WTC11 (cell line): ENCODE measurements at regions not wholly inside any gene's neighbourhood (a gene's known extent, or its start where the extent isn't known, plus 50 kb on each side); places are given as distances from the start of the nearest gene placed in this dataset.

Experiments
- ATAC-seq: fragments of 200-7000 bp; cut with Tn5 transposase; 2 replicates; pipeline ENCODE4 v1.10.0; 2021; ENCODE audit warnings: mild to moderate bottlenecking, moderate library complexity
- CTCF ChIA-PET: fragments of 300-600 bp; sonication (Branson Sonifier 250); formaldehyde crosslinking; loops from one replicate; lab custom pipeline; 2021; ENCODE audit warnings: antibody characterized with exemption; lab: Charles Lee
- POLR2A ChIA-PET: fragments of 350-600 bp; sonication (Branson Sonifier 250); formaldehyde crosslinking; loops from one replicate; lab custom pipeline; 2021; ENCODE audit warnings: antibody characterized with exemption; lab: Charles Lee
- DNase-seq: peaks from one replicate; pipeline ENCODE4 v3.0.0; 2021; ENCODE audit warnings: low spot score
- H3K27ac Mint-ChIP-seq: 2 replicates; pipeline ENCODE4 v1.8.0; 2021; ENCODE audit warnings: mixed read lengths
- H3K27me3 Mint-ChIP-seq: 2 replicates; pipeline ENCODE4 v1.8.0; 2021; ENCODE audit warnings: low read depth, mild to moderate bottlenecking, moderate library complexity, mixed read lengths
- H3K36me3 Mint-ChIP-seq: 2 replicates; pipeline ENCODE4 v1.8.0; 2021; ENCODE audit warnings: mixed read lengths
- H3K4me1 Mint-ChIP-seq: 2 replicates; pipeline ENCODE4 v1.8.0; 2022; ENCODE audit warnings: mixed read lengths
- H3K4me3 Mint-ChIP-seq: 2 replicates; pipeline ENCODE4 v1.8.0; 2021; ENCODE audit warnings: mild to moderate bottlenecking, moderate library complexity, mixed read lengths
- H3K9me3 Mint-ChIP-seq: 2 replicates; pipeline ENCODE4 v1.8.0; 2021; ENCODE audit warnings: mixed read lengths
- AR ChIP-seq: fragments of 250-450 bp; sonication (Bioruptor Pico); IDR thresholded peaks from 2 replicates; pipeline ENCODE4 v1.9.0; 2021; ENCODE audit warnings: mild to moderate bottlenecking
- CREB1 ChIP-seq: sonication (generic); formaldehyde crosslinking; IDR thresholded peaks from 2 replicates; pipeline ENCODE4 v1.8.0; 2023; ENCODE audit warnings: mild to moderate bottlenecking, missing genetic modification reagents
- CREM ChIP-seq: sonication (generic); formaldehyde crosslinking; IDR thresholded peaks from 2 replicates; pipeline ENCODE4 v1.8.1; 2022; ENCODE audit warnings: mild to moderate bottlenecking, missing genetic modification reagents, moderate library complexity
- E2F5 ChIP-seq: sonication (generic); formaldehyde crosslinking; IDR thresholded peaks from 2 replicates; pipeline ENCODE4 v1.8.1; 2022; ENCODE audit warnings: mild to moderate bottlenecking, moderate library complexity, missing genetic modification reagents
- ETV6 ChIP-seq: sonication (generic); formaldehyde crosslinking; IDR thresholded peaks from 2 replicates; pipeline ENCODE4 v1.8.1; 2022; ENCODE audit warnings: mild to moderate bottlenecking, missing genetic modification reagents
- FOXK1 ChIP-seq: sonication (generic); formaldehyde crosslinking; IDR thresholded peaks from 2 replicates; pipeline ENCODE4 v1.8.0; 2022; ENCODE audit warnings: mild to moderate bottlenecking, moderate library complexity, missing genetic modification reagents
- GABPB1 ChIP-seq: sonication (generic); formaldehyde crosslinking; IDR thresholded peaks from 2 replicates; pipeline ENCODE4 v1.8.1; 2023; ENCODE audit warnings: mild to moderate bottlenecking, missing genetic modification reagents
- HMGXB4 ChIP-seq: sonication (generic); formaldehyde crosslinking; IDR thresholded peaks from 2 replicates; pipeline ENCODE4 v1.8.1; 2023; ENCODE audit warnings: mild to moderate bottlenecking, moderate library complexity, missing genetic modification reagents
- NR1H2 ChIP-seq: sonication (generic); formaldehyde crosslinking; IDR thresholded peaks from 2 replicates; pipeline ENCODE4 v1.9.0; 2021; ENCODE audit warnings: mild to moderate bottlenecking, moderate library complexity, missing genetic modification reagents
- NR2C2 ChIP-seq: sonication (generic); formaldehyde crosslinking; IDR thresholded peaks from 2 replicates; pipeline ENCODE4 v1.8.0; 2022; ENCODE audit warnings: mild to moderate bottlenecking, missing genetic modification reagents
- SMAD4 ChIP-seq: sonication (generic); formaldehyde crosslinking; IDR thresholded peaks from 2 replicates; pipeline ENCODE4 v1.8.0; 2022; ENCODE audit warnings: mild to moderate bottlenecking, missing genetic modification reagents
- SOX15 ChIP-seq: fragments of 250-450 bp; sonication (Bioruptor Pico); IDR thresholded peaks from 2 replicates; pipeline ENCODE4 v1.9.0; 2021; ENCODE audit warnings: mild to moderate bottlenecking
- USF1 ChIP-seq: sonication (generic); formaldehyde crosslinking; IDR thresholded peaks from 2 replicates; pipeline ENCODE4 v1.8.0; 2022; ENCODE audit warnings: mild to moderate bottlenecking, missing genetic modification reagents
- USF2 ChIP-seq: sonication (generic); formaldehyde crosslinking; IDR thresholded peaks from 2 replicates; pipeline ENCODE4 v1.8.1; 2023; ENCODE audit warnings: mild to moderate bottlenecking, missing genetic modification reagents, moderate library complexity
- ZNF138 ChIP-seq: sonication (generic); formaldehyde crosslinking; conservative IDR thresholded peaks from 2 replicates; pipeline ENCODE4 v1.8.1; 2022; ENCODE audit warnings: mild to moderate bottlenecking, moderate library complexity, missing genetic modification reagents
- ZNF219 ChIP-seq: sonication (generic); formaldehyde crosslinking; IDR thresholded peaks from 2 replicates; pipeline ENCODE4 v1.8.0; 2023; ENCODE audit warnings: missing genetic modification reagents, mild to moderate bottlenecking, borderline replicate concordance
- ZNF232 ChIP-seq: sonication (generic); formaldehyde crosslinking; IDR thresholded peaks from 2 replicates; pipeline ENCODE4 v1.8.0; 2022; ENCODE audit warnings: mild to moderate bottlenecking, missing genetic modification reagents
- ZNF263 ChIP-seq: sonication (generic); formaldehyde crosslinking; IDR thresholded peaks from 2 replicates; pipeline ENCODE4 v1.8.1; 2022; ENCODE audit warnings: low read depth, mild to moderate bottlenecking, moderate library complexity, missing genetic modification reagents
- ZNF423 ChIP-seq: fragments of 250-450 bp; sonication (Bioruptor Pico); IDR thresholded peaks from 2 replicates; pipeline ENCODE4 v2.1.2; 2022; ENCODE audit warnings: mild to moderate bottlenecking, moderate library complexity
- ZNF532 ChIP-seq: fragments of 250-450 bp; sonication (Bioruptor Pico); IDR thresholded peaks from 2 replicates; pipeline ENCODE4 v1.9.0; 2021; ENCODE audit warnings: mild to moderate bottlenecking, borderline replicate concordance

GRCh38 chr2:189298481-189298880 lies 118.9 kb upstream of the COL5A2 start:
- no peak overlapping the region for H3K27ac Mint-ChIP-seq
- no peak overlapping the region for H3K4me3 Mint-ChIP-seq
- ChIA-PET CTCF (no interaction called here), POLR2A (no interaction called here)
- no peaks in the 10 kb centered on the region for H3K9me3 Mint-ChIP-seq
- no peaks in the 10 kb centered on the region for H3K36me3 Mint-ChIP-seq
- no peaks in the 10 kb centered on the region for H3K27me3 Mint-ChIP-seq
- no peak for ATAC-seq
- no peaks in the 10 kb centered on the region for H3K4me1 Mint-ChIP-seq
- DNase-seq, result no peak
- TF ChIP-seq HMGXB4 (CRISPR knock-in tag), result no peak
- TF ChIP-seq SMAD4 (CRISPR knock-in tag), result no peak
- TF ChIP-seq USF2 (CRISPR knock-in tag), result no peak
- TF ChIP-seq ZNF532 (CRISPR knock-in tag), result no peak
- no peak for TF ChIP-seq SOX15 (CRISPR knock-in tag)
- no peak for TF ChIP-seq CREM
- TF ChIP-seq ZNF219 (CRISPR knock-in tag), result no peak
- TF ChIP-seq ZNF232, result no peak
- no peak for TF ChIP-seq E2F5 (CRISPR knock-in tag)
- no peak for TF ChIP-seq USF1 (CRISPR knock-in tag)
- TF ChIP-seq ZNF138 (CRISPR knock-in tag), result no peak
- TF ChIP-seq GABPB1 (CRISPR knock-in tag), result no peak

- no peak for DNase-seq
- POLR2A ChIA-PET, result no interaction called here
- H3K36me3 Mint-ChIP-seq, result no peaks in the 10 kb centered on the region
- no peak overlapping the region for H3K4me3 Mint-ChIP-seq
- H3K27me3 Mint-ChIP-seq, result no peaks in the 10 kb centered on the region
- ATAC-seq, result no peak
- 0 out of 2 replicates have a peak, but pooled peaks cover 3% of the 10 kb centered on the region for H3K4me1 Mint-ChIP-seq
- no peaks in the 10 kb centered on the region for H3K9me3 Mint-ChIP-seq
- no peak overlapping the region for H3K27ac Mint-ChIP-seq
- TF ChIP-seq NR2C2 (CRISPR knock-in tag), result no peak
- TF ChIP-seq CREB1 (CRISPR knock-in tag), result no peak
- TF ChIP-seq ZNF423 (CRISPR knock-in tag), result no peak
- no peak for TF ChIP-seq FOXK1
- no peak for TF ChIP-seq USF1 (CRISPR knock-in tag)
- no peak for TF ChIP-seq HMGXB4 (CRISPR knock-in tag)
- no peak for TF ChIP-seq ZNF263 (CRISPR knock-in tag)
- TF ChIP-seq NR1H2 (CRISPR knock-in tag), result no peak
- TF ChIP-seq SOX15 (CRISPR knock-in tag), result no peak
- no peak for TF ChIP-seq ETV6
- TF ChIP-seq AR (CRISPR knock-in tag), result no peak
- CTCF ChIA-PET, result no interaction called here
Observed at GRCh38 chr2:189299974-189300373, 120.4 kb upstream of the COL5A2 start.
